ENCODE measurements at regions not wholly inside any gene's neighbourhood (a gene's known extent, or its start where the extent isn't known, plus 50 kb on each side); places are given as distances from the start of the nearest gene placed in this dataset.

- no peak for DNase-seq (ENCODE audit: low spot score)
- no peak for ATAC-seq (ENCODE audit: low FRiP score)
- no peak for TF ChIP-seq CTCF (IDR thresholded peaks at IDR 0.05)
Observed at GRCh38 chr13:79910875-79911540, 429.9 kb downstream of the SPRY2 start.

DNA sequence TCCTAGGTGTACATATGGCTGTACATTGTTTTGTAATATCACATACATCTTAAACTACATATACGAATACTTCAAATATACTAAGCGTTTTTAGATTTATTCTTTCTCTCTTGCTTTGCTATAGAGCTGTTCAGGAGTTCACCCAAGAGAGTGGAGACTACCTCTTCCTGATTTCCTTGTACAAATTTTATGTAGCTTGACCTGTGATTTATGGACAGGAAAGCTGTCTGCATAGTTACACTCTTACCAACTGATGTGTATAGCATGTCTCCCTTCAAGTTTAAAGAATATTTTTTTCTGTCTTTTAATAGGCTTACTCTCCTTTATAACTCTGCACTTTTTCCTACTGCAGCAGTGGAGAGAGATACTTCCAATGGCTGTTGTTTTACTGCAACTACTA, 428.7 kb downstream of the NDFIP2 start:
- no peak for TF ChIP-seq CTCF (IDR thresholded peaks at IDR 0.05)
- no peak for DNase-seq (ENCODE audit: low spot score)
- ATAC-seq (ENCODE audit: low FRiP score), result no peak

GRCh38 chr13:79908381-79908780, 427.4 kb downstream of the NDFIP2 start:
- TF ChIP-seq CTCF (IDR thresholded peaks at IDR 0.05), result no peak
- ATAC-seq (ENCODE audit: low FRiP score) (no peak), DNase-seq (ENCODE audit: low spot score) (no peak)

DNA sequence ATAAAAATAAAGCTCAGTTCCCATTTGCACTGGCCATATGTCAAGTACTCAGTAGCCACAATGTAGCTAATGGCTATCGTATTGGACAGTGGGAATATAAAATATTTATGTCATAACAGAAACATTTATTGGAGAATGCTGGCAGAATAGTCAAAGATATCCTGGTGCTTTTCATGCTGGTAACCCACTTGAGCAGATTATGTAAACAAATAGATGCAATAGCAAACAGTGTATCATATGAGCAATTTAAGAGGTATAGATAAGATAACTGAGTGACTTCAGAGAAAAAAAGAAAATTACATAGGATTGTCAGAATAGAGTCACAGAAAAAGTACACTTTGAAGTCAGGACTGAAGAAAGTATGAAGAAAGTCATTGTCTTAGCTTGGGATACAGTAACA, 426.6 kb downstream of the NDFIP2 start:
- ATAC-seq (ENCODE audit: low FRiP score), result no peak

DNA sequence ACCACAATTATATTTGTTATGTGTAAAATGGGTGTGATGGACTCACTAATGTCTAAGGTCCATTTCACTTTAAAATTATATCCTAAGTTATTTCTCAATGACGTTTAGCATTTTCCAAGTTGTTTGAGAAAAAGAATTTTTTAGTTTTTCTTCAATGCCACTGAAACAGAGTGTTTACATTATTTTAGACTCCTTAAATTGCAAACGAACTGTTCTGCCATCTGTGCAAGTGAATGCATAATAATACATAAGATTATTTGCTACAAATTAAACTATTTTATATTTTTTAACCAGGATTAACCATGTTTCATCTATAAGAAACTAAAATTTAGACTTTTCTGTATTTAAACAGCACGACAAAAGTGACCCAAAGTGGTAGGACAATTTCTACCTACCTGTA, 425.4 kb downstream of the NDFIP2 start:
- no peak for TF ChIP-seq CTCF (IDR thresholded peaks at IDR 0.05)

More for the DNA sequence above, 426.6 kb downstream of the NDFIP2 start:
- DNase-seq (ENCODE audit: low spot score), result no peak
- no peak for TF ChIP-seq CTCF (IDR thresholded peaks at IDR 0.05)

DNA sequence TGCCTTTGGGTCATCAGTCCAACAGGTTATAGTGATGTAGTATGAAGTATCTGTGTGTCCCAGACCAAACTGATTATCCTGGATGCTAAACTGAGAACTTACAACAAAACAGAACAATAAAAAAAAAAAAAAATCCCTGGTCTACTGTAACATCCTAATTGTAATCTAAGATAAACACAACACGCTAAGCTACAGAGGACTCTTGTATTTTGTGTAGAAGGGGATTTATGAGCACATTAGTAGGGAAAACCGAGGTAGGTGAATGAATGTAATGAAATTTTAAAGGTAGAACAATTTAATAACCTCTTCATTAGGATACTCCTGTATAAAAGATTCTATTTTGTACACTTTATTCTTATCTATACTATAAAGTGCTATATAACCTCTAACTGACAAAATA, 424.1 kb downstream of the NDFIP2 start:
- ATAC-seq (ENCODE audit: low FRiP score), result no peak
- no peak for DNase-seq (ENCODE audit: low spot score)
- no peak for TF ChIP-seq CTCF (IDR thresholded peaks at IDR 0.05)

More for the DNA sequence above, 425.4 kb downstream of the NDFIP2 start:
- ATAC-seq (ENCODE audit: low FRiP score), result no peak
- DNase-seq (ENCODE audit: low spot score), result no peak

DNA sequence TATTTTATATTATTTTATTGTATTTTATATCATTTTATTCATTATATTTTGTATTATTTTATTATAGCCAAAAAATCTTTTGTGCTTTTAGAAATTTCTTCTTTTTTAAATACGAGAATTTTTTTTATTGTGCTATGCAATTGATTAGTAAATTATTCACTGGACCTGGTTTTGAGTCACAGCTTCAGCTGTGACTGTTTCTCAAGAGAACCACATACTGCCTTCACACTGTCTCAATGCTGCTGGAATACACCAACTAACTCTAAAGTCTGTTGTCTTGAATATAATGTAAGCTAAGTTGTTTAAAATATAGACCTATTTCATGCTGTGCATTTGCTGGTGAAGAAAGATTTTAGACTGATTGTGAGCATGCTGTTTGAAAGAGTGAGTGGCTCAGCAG, 423.6 kb downstream of the NDFIP2 start:
- no peak for DNase-seq (ENCODE audit: low spot score)
- no peak for ATAC-seq (ENCODE audit: low FRiP score)
- TF ChIP-seq CTCF (IDR thresholded peaks at IDR 0.05), result no peak

Data from omental fat pad (tissue), 3 donors.